CD14-positive monocyte (primary cell): ENCODE measurements at regions not wholly inside any gene's neighbourhood (a gene's known extent, or its start where the extent isn't known, plus 50 kb on each side); places are given as distances from the start of the nearest gene placed in this dataset.

Source experiments
- DNase-seq, 3 donors: peaks; one replicate each; pipeline ENCODE4 v3.0.0-alpha.2; 2011 to 2022
- H2AFZ ChIP-seq: 2 replicates; pipeline ENCODE4 v1.6.0; 2012; ENCODE audit warnings: mild to moderate bottlenecking, low read depth, low read length, inconsistent platforms; ENCODE audit not compliant: insufficient read depth, poor library complexity, severe bottlenecking
- H3K27ac ChIP-seq, 2 donors: 1 replicate in 1 of 2; 2 replicates in 1 of 2; pipeline ENCODE4 v1.5.1; 2012 to 2013; ENCODE audit warnings: low read length in 2 of 2, control low read depth in 1 of 2, inconsistent platforms in 1 of 2, low read depth in 1 of 2, mild to moderate bottlenecking in 1 of 2
- H3K27me3 ChIP-seq, 2 donors: one replicate each; pipeline versions ENCODE4 v1.6.0 to v1.6.1; 2011 to 2013; ENCODE audit warnings: low read length in 2 of 2; ENCODE audit not compliant: control insufficient read depth in 2 of 2, insufficient read depth in 2 of 2
- H3K36me3 ChIP-seq, 2 donors: replicated peaks in 1 of 2; 1 replicate in 1 of 2; 2 replicates in 1 of 2; pipeline versions ENCODE4 v1.5.1 to v1.6.1; 2012 to 2013; ENCODE audit warnings: low read length in 2 of 2, control low read depth in 1 of 2, inconsistent platforms in 1 of 2, mild to moderate bottlenecking in 1 of 2; ENCODE audit not compliant: insufficient read depth in 2 of 2, control insufficient read depth in 1 of 2
- H3K4me1 ChIP-seq, 2 donors: 1 replicate in 1 of 2; 2 replicates in 1 of 2; pipeline versions ENCODE4 v1.5.1 to v1.6.1; 2012 to 2013; ENCODE audit warnings: low read length in 2 of 2, control low read depth in 1 of 2, inconsistent platforms in 1 of 2, mild to moderate bottlenecking in 1 of 2, moderate library complexity in 1 of 2; ENCODE audit not compliant: insufficient read depth in 2 of 2, control insufficient read depth in 1 of 2
- H3K4me2 ChIP-seq: replicated peaks from 2 replicates; pipeline ENCODE3; 2012; ENCODE audit warnings: low read length, moderate library complexity, mild to moderate bottlenecking; ENCODE audit not compliant: poor library complexity, severe bottlenecking; ENCODE audit errors: extremely low read depth
- H3K4me3 ChIP-seq, 3 experiments: fragments of 200-600 bp in 1 of 3; sonication (generic) in 1 of 3; replicated peaks in 1 of 3; 1 replicate in 2 of 3; 2 replicates in 1 of 3; pipeline ENCODE4 v1.5.1; 2011 to 2013; ENCODE audit warnings: low read length in 3 of 3, mild to moderate bottlenecking in 3 of 3, control low read depth in 2 of 3, low read depth in 2 of 3, inconsistent platforms in 1 of 3, moderate library complexity in 1 of 3
- H3K79me2 ChIP-seq: 2 replicates; pipeline ENCODE4 v1.6.0; 2012; ENCODE audit warnings: mild to moderate bottlenecking, control low read depth, inconsistent platforms, low read length, moderate library complexity; ENCODE audit not compliant: insufficient read depth
- H3K9ac ChIP-seq: 2 replicates; pipeline ENCODE4 v1.6.0; 2017; ENCODE audit warnings: low read length, mild to moderate bottlenecking; ENCODE audit not compliant: insufficient read depth, poor library complexity, severe bottlenecking
- H3K9me3 ChIP-seq, 2 donors: replicated peaks in 1 of 2; 1 replicate in 1 of 2; 2 replicates in 1 of 2; pipeline versions ENCODE4 v1.5.1 to v1.6.1; 2012 to 2013; ENCODE audit warnings: low read length in 2 of 2, control low read depth in 1 of 2; ENCODE audit not compliant: control insufficient read depth in 1 of 2, insufficient read depth in 1 of 2
- H4K20me1 ChIP-seq: 2 replicates; pipeline ENCODE4 v1.6.0; 2012; ENCODE audit warnings: mild to moderate bottlenecking, low read length, control low read depth, moderate library complexity; ENCODE audit not compliant: insufficient read depth
- H3K27ac Mint-ChIP-seq, 7 donors: one replicate each; pipeline ENCODE4 v1.8.0; 2020; ENCODE audit warnings: mild to moderate bottlenecking in 7 of 7, mixed read lengths in 7 of 7, moderate library complexity in 6 of 7, inconsistent platforms in 2 of 7
- H3K27me3 Mint-ChIP-seq, 3 donors: one replicate each; pipeline ENCODE4 v1.8.0; 2021 to 2022; ENCODE audit warnings: low read depth in 3 of 3, mild to moderate bottlenecking in 3 of 3, mixed read lengths in 3 of 3, moderate library complexity in 3 of 3, inconsistent platforms in 1 of 3
- H3K36me3 Mint-ChIP-seq, 2 donors: one replicate each; pipeline ENCODE4 v1.8.0; 2020; ENCODE audit warnings: mixed read lengths in 2 of 2, inconsistent platforms in 1 of 2, mild to moderate bottlenecking in 1 of 2
- H3K4me1 Mint-ChIP-seq: one replicate; pipeline ENCODE4 v1.8.0; 2020; ENCODE audit warnings: mild to moderate bottlenecking, mixed read lengths
- H3K4me3 Mint-ChIP-seq, 2 donors: one replicate each; pipeline ENCODE4 v1.8.0; 2020; ENCODE audit warnings: mild to moderate bottlenecking in 2 of 2, mixed read lengths in 2 of 2, moderate library complexity in 1 of 2
- H3K9me3 Mint-ChIP-seq, 7 donors: one replicate each; pipeline ENCODE4 v1.8.0; 2020 to 2022; ENCODE audit warnings: mixed read lengths in 7 of 7, mild to moderate bottlenecking in 6 of 7, moderate library complexity in 6 of 7, inconsistent platforms in 2 of 7
- WGBS: methylation state at CpG from one replicate; pipeline ENCODE4 v1.1.5; 2013; ENCODE audit warnings: missing lambda C conversion rate; ENCODE audit not compliant: insufficient coverage; 5-methylcytosine and 5-hydroxymethylcytosine counted together
- intact Hi-C, 2 donors: fragments of 100-400 bp; cut with micrococcal nuclease; formaldehyde crosslinking; loops; one replicate each; pipeline versions ENCODE4 v1.15.0 to v1.15.1; 2023
- TF ChIP-seq, protein P1 (sequence below): fragments of 200-600 bp; IDR thresholded peaks from one replicate; pipeline ENCODE4 v1.8.0; 2022; ENCODE audit warnings: antibody characterized with exemption, mild to moderate bottlenecking

DNA sequence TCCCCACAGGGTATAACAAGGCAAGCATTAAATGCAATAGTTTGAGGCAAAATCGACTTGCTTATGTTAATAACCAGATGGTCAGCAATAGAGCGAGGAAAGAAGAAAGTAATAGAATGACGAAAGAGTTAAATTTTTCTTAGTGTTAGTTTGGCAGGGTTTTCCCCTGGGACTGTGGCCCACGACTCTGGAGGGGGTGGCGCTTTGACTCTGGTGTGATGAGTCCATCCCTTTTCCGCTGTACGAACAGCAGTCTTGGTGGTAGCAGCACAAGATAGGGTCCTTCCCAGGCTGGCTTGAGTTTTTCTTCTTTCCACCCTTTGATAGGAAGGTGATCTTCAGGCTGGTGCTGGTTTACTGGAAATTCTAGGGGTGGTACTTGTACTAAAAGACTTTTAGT lies 69.2 kb upstream of the GMDS start:
- no peaks in the 10 kb centered on the region for H3K27me3 ChIP-seq
- H3K4me3 Mint-ChIP-seq = no peak overlapping the region
- H4K20me1 ChIP-seq = no peaks in the 10 kb centered on the region
- no peaks in the 10 kb centered on the region for H3K4me1 ChIP-seq
- H3K4me2 ChIP-seq = no peak overlapping the region
- peaks cover 9 to 19% of the 10 kb centered on the region in 2 donors for H3K36me3 Mint-ChIP-seq
- H3K4me3 ChIP-seq = no peak overlapping the region
- TF ChIP-seq, protein P1, sequence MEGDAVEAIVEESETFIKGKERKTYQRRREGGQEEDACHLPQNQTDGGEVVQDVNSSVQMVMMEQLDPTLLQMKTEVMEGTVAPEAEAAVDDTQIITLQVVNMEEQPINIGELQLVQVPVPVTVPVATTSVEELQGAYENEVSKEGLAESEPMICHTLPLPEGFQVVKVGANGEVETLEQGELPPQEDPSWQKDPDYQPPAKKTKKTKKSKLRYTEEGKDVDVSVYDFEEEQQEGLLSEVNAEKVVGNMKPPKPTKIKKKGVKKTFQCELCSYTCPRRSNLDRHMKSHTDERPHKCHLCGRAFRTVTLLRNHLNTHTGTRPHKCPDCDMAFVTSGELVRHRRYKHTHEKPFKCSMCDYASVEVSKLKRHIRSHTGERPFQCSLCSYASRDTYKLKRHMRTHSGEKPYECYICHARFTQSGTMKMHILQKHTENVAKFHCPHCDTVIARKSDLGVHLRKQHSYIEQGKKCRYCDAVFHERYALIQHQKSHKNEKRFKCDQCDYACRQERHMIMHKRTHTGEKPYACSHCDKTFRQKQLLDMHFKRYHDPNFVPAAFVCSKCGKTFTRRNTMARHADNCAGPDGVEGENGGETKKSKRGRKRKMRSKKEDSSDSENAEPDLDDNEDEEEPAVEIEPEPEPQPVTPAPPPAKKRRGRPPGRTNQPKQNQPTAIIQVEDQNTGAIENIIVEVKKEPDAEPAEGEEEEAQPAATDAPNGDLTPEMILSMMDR = no peak
- no peaks in the 10 kb centered on the region for H3K79me2 ChIP-seq
- H3K36me3 ChIP-seq = no peaks in the 10 kb centered on the region
- H3K27ac Mint-ChIP-seq = no peak overlapping the region
- WGBS = 100% methylated on average over 6 of the region's 7 CpGs
- H3K9me3 ChIP-seq = peaks cover 15 to 24% of the 10 kb centered on the region in 2 donors
- no peak for DNase-seq
- intact Hi-C loops = no loop called here
- H3K27ac ChIP-seq = no peak overlapping the region
- no peaks in the 10 kb centered on the region for H3K4me1 Mint-ChIP-seq
- peaks cover 17 to 41% (median 26%) of the 10 kb centered on the region in 7 donors for H3K9me3 Mint-ChIP-seq
- H3K27me3 Mint-ChIP-seq = no peaks in the 10 kb centered on the region
- no peak overlapping the region for H3K9ac ChIP-seq
- no peak overlapping the region for H2AFZ ChIP-seq

- Histone ChIP-seq H4K20me1 (no peaks in the 10 kb centered on the region), H3K9me3 (peaks cover 0 to 9% of the 10 kb centered on the region in 2 donors), H2AFZ (no peak overlapping the region), H3K27me3 (no peaks in the 10 kb centered on the region), H3K27ac (no peak overlapping the region), H3K79me2 (no peaks in the 10 kb centered on the region), H3K4me2 (no peak overlapping the region), H3K9ac (no peak overlapping the region), H3K4me3 (no peak overlapping the region), H3K4me1 (no peaks in the 10 kb centered on the region), H3K36me3 (no peaks in the 10 kb centered on the region)
- TF ChIP-seq, protein P1 = no peak
- Mint-ChIP-seq H3K27ac (no peak overlapping the region), H3K9me3 (peaks cover 8 to 33% (median 16%) of the 10 kb centered on the region in 7 donors), H3K27me3 (peaks cover 0 to under 1% (median 0%) of the 10 kb centered on the region in 3 donors), H3K4me1 (no peaks in the 10 kb centered on the region), H3K36me3 (peaks cover 3 to 5% of the 10 kb centered on the region in 2 donors), H3K4me3 (no peak overlapping the region)
- intact Hi-C loops = no loop called here
- no peak for DNase-seq
These were observed 64.6 kb upstream of the GMDS start for GRCh38 chr6:2310042-2310441.
